Fibroblast of mammary gland (primary cell): ENCODE measurements at regions not wholly inside any gene's neighbourhood (a gene's known extent, or its start where the extent isn't known, plus 50 kb on each side); places are given as distances from the start of the nearest gene placed in this dataset.

Experiments
- DNase-seq: peaks from one replicate; pipeline ENCODE4 v3.0.0-alpha.2; 2010; ENCODE audit warnings: low read depth
- H3K4me3 ChIP-seq: 2 replicates; pipeline ENCODE4 v1.5.1; 2011; ENCODE audit warnings: low read depth, mild to moderate bottlenecking, low read length, moderate library complexity; ENCODE audit not compliant: control insufficient read depth
- TF ChIP-seq, protein P1 (sequence below): conservative IDR thresholded peaks from 2 replicates; pipeline ENCODE4 v1.5.1; 2011; ENCODE audit warnings: low read depth, low read length, inconsistent platforms; ENCODE audit not compliant: control insufficient read depth, insufficient read depth

DNA sequence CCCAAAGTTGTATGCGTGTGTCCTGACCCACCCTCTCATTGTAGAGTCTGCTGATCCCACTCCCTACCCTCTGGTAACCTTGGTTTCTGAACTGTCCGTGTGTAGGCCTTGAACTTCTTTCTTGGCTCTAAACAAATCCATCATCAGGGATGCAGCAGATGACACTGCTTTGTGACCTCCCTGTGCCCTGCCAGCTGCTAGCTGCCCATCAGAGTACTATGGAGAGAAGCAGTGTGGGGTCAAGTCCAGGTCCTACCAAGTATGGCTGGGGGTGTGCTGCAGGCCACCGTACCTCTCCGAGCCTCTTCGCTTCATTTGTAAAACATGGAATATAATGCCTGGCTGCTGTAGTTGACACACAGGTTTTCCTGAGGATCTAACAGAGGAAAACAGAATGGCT is 183.5 kb upstream of the RBPJ start:
- TF ChIP-seq, protein P1, sequence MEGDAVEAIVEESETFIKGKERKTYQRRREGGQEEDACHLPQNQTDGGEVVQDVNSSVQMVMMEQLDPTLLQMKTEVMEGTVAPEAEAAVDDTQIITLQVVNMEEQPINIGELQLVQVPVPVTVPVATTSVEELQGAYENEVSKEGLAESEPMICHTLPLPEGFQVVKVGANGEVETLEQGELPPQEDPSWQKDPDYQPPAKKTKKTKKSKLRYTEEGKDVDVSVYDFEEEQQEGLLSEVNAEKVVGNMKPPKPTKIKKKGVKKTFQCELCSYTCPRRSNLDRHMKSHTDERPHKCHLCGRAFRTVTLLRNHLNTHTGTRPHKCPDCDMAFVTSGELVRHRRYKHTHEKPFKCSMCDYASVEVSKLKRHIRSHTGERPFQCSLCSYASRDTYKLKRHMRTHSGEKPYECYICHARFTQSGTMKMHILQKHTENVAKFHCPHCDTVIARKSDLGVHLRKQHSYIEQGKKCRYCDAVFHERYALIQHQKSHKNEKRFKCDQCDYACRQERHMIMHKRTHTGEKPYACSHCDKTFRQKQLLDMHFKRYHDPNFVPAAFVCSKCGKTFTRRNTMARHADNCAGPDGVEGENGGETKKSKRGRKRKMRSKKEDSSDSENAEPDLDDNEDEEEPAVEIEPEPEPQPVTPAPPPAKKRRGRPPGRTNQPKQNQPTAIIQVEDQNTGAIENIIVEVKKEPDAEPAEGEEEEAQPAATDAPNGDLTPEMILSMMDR: no peak
- no peak overlapping the region for H3K4me3 ChIP-seq
- no peak for DNase-seq

DNA sequence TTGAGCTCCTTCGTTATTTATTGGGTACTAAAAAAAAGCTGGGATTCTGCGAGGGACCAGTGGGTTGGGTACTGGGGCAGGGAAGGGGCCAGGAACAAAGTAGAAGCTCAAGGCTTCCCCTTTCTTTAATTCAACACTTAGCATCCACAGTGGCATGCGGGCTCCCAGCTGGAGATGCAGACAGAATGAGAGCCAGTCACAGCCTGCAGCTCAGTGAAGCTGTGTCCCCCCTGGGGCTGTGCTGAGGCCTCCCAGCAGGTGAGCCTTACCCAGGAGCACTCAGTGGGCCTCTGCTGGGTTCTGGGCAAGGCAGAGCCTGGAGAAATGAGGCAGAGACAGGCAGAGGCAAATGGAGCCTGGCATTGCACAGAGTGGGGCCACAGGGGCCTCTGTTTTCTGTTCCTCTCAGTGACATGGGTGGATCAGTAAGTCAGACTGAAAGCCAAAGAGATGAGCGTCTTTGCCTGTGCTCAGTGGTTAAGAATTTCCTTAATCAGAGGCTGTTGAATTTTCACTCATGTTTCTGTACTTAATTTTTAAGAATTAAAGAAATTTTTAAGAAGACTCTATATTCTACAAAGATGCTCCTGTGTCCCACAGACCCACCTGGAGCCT is 181.4 kb upstream of the RBPJ start:
- no peak for DNase-seq
- TF ChIP-seq, protein P1: no peak

DNA sequence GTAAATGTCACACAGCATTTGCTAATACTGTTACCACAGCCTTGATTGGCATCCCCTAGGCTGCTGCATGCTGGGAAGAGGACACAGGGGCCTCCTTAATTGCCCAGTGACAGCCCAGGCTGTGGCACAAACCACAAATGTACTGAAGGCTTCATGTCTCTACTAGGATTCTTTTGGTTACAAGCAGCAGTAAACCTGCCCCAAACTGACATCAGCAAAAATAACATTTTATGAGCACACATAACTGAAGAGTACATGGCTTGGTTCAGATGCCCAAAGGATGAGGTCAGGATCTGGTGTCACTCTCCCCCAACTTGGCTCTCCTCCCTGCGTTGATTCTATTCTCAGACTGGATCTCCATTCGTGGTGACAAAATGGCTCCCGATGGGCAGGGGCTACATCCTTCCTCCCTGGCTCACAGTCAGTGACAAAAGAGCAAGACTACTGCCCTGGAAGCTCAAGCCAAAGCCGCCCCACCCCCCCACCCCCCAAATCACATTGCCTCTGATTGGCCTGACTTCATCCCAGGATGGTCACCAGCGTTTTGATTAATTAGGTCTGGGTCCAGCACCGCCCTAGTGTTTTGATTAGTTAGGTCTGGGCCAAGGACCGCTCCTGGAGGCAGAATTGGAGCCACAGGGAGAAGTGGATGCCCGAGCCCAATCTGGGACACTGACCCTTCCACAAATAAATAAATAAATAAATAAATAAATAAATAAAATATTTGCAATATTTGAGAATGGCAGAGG is 180.5 kb upstream of the RBPJ start:
- no peak overlapping the region for H3K4me3 ChIP-seq
- DNase-seq: peak; percentile 57
- TF ChIP-seq, protein P1: no peak

More for the DNA sequence above, 181.4 kb upstream of the RBPJ start:
- no peak overlapping the region for H3K4me3 ChIP-seq

DNA sequence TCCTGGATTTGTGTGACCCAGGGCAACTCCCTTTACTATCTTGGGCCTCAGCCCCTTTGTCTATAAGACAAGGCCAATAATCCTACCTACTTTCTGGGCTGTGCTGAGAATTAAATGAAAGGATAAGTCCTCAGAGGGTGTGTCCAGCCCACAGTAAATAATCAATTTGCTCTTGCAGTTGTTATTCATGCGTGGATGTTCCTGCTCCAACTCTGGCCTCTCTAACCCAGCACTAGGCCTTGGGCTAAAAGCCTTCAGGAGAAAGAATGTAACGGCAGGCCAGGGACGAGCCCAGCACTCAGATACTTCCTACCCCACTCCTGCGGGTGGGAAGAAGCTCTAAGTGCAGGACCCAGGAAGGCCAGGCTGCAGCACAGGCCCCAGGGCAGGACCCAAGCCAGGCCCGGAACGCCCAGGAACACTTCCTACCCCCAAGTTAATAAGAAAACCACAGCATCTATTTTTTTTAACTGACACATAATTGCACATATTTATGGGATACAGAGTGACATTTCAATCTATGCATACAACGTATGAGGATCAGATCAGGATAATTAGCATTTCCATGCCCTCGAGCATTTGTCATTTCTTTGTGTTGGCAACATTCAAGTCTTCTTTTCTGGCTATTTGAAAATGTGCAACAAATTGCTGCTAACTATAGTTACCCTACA is 179.6 kb upstream of the RBPJ start:
- no peak overlapping the region for H3K4me3 ChIP-seq
- TF ChIP-seq, protein P1: no peak
- no peak for DNase-seq

DNA sequence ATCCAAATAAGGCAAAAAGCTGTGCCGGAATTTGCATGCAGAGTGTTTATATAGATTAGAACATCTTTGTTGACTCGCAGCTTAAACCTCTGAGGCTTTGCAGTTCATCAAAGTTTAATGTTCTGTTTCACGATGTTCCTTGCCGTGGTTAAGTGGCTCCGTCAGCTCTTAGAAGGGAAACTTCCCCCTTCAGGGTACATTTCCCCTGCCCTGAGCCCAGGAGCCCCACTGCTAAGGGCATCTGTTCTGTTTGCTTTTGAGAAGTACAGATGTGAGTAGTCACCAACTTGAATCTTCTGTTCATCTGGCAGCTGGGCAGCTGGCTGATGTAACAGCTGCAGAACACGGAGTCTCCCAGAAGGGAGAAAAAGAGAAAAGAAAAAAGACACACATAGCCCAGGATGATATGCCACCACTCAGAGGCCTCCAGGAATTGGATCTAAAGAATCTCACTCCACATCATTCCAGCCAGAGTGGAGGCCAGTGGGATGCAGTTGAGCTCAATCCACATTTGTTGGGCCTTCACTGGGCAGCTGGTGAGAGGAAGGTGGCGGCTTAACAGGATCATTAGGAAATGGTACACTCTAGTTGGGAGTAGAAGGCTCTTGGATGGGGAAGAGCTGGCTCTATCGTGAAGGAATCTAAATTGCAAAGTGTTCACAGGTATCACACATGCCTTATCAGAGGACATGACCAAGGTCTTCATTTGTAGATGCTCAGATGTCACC is 178.7 kb upstream of the RBPJ start:
- H3K4me3 ChIP-seq: no peak overlapping the region
- TF ChIP-seq, protein P1: no peak
- peak; percentile 68 for DNase-seq

DNA sequence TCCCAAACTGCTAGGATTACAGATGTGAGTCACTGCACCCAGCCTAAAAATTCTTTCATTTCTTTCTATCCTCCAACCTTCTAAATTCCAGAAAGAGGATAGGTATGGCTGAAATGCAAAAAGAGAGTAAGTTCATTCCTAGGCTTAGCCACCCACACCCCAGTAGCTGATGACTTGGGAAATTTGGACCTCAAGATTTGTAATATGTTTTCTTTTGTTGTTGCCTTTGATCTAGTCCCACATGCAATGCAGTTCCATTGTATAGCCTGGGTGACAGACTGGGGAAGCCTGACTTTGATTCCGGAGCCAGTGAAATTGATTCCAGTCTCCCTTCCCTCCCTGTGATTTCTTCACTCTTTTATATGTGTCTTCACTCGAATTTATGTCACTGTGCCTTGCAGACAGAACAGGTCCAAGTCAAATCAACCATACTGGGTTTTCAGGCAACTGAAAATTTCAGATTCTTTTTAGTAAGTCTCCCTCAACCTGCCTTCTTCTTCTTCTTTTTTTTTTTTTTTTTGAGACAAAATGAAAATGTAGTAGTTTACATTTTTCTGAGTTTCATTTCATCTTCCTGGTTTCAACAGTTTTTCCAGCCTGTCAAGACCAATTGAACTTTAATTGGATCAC is 176.2 kb upstream of the RBPJ start:
- TF ChIP-seq, protein P1: no peak
- no peak for DNase-seq
- H3K4me3 ChIP-seq: no peak overlapping the region
